SK-N-SH (cell line): ENCODE measurements at regions not wholly inside any gene's neighbourhood (a gene's known extent, or its start where the extent isn't known, plus 50 kb on each side); places are given as distances from the start of the nearest gene placed in this dataset.

ENCODE experiments used
- EP300 ChIP-seq, 2 experiments: IDR thresholded peaks; 2 replicates each; pipeline versions ENCODE4 v1.4.0 to v1.6.1; 2012; ENCODE audit warnings: borderline replicate concordance in 1 of 2, low read depth in 1 of 2, low read length in 1 of 2
- FOXJ3 ChIP-seq: sonication (generic); formaldehyde crosslinking; IDR thresholded peaks from 2 replicates; pipeline ENCODE4 v1.5.1; 2020; ENCODE audit warnings: mild to moderate bottlenecking, missing genetic modification reagents
- NFIC ChIP-seq: IDR thresholded peaks from 2 replicates; pipeline ENCODE4 v1.4.0; 2012; ENCODE audit warnings: borderline replicate concordance
- POLR2AphosphoS5 ChIP-seq: IDR thresholded peaks from 2 replicates; pipeline ENCODE4 v1.6.1; 2012; ENCODE audit warnings: low read depth, low read length
- TAF1 ChIP-seq: IDR thresholded peaks from 2 replicates; pipeline ENCODE4 v1.6.1; 2012; ENCODE audit warnings: low read depth, mild to moderate bottlenecking, low read length, moderate library complexity, borderline replicate concordance
- TF ChIP-seq, protein P1 (sequence below): fragments of 200-600 bp; sonication (generic); IDR thresholded peaks from 2 replicates; pipeline ENCODE4 v1.6.1; 2017; ENCODE audit warnings: antibody characterized with exemption, mild to moderate bottlenecking, moderate library complexity

DNA sequence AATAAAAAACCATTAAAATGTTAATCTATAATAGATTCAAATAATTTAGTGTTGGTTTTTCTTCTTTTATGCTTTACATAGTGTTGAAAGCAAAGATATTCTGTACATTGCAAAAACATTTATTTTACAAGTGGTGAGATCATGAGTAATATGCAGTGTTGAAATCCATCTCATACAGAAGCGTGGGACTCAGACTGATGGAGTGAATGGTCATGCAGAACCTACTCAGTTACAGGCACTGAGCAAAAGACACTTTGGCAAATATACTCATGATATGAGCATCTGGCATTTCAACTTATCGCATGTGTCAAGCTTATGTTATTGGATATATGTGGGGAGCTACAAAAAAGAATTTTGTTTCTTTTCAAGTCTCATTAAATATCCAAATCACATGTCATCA is 620.2 kb upstream of the NETO1 start:
- TF ChIP-seq FOXJ3 (no peak), EP300 (IDR thresholded peaks at IDR 0.05; ENCODE audit: borderline replicate concordance in 1 of 2, low read depth in 1 of 2, low read length in 1 of 2) (no peak), NFIC (no peak), TAF1 (no peak), POLR2AphosphoS5 (no peak)
- TF ChIP-seq, protein P1, sequence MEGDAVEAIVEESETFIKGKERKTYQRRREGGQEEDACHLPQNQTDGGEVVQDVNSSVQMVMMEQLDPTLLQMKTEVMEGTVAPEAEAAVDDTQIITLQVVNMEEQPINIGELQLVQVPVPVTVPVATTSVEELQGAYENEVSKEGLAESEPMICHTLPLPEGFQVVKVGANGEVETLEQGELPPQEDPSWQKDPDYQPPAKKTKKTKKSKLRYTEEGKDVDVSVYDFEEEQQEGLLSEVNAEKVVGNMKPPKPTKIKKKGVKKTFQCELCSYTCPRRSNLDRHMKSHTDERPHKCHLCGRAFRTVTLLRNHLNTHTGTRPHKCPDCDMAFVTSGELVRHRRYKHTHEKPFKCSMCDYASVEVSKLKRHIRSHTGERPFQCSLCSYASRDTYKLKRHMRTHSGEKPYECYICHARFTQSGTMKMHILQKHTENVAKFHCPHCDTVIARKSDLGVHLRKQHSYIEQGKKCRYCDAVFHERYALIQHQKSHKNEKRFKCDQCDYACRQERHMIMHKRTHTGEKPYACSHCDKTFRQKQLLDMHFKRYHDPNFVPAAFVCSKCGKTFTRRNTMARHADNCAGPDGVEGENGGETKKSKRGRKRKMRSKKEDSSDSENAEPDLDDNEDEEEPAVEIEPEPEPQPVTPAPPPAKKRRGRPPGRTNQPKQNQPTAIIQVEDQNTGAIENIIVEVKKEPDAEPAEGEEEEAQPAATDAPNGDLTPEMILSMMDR, result no peak
